Mesendoderm (in vitro differentiated cells): ENCODE measurements at regions not wholly inside any gene's neighbourhood (a gene's known extent, or its start where the extent isn't known, plus 50 kb on each side); places are given as distances from the start of the nearest gene placed in this dataset.

ENCODE experiments used
- DNase-seq: peaks from one replicate; pipeline ENCODE4 v3.0.0; 2013
- H2AK5ac ChIP-seq: 2 replicates; pipeline ENCODE4 v1.6.1; 2013; ENCODE audit warnings: low read length, inconsistent platforms
- H2BK120ac ChIP-seq: 2 replicates; pipeline ENCODE4 v1.6.1; 2013; ENCODE audit warnings: low read depth, mild to moderate bottlenecking, low read length, moderate library complexity, mixed read lengths
- H2BK15ac ChIP-seq: replicated peaks from 2 replicates; pipeline ENCODE4 v1.6.1; 2013; ENCODE audit warnings: low read depth, mild to moderate bottlenecking, moderate library complexity
- H2BK5ac ChIP-seq: 2 replicates; pipeline ENCODE4 v1.6.1; 2013; ENCODE audit warnings: low read length, inconsistent platforms
- H3K18ac ChIP-seq: 2 replicates; pipeline ENCODE4 v1.6.1; 2013; ENCODE audit warnings: mild to moderate bottlenecking, low read length, mixed read lengths
- H3K23ac ChIP-seq: one replicate; pipeline ENCODE4 v1.6.1; 2013; ENCODE audit warnings: low read length
- H3K27ac ChIP-seq: 2 replicates; pipeline ENCODE4 v1.5.1; 2013; ENCODE audit warnings: low read depth, mild to moderate bottlenecking, inconsistent platforms, low read length, moderate library complexity
- H3K27me3 ChIP-seq: 2 replicates; pipeline ENCODE4 v1.6.1; 2013; ENCODE audit warnings: low read length, control low read depth, mild to moderate bottlenecking, inconsistent platforms; ENCODE audit not compliant: insufficient read depth, poor library complexity
- H3K36me3 ChIP-seq: 2 replicates; pipeline ENCODE4 v1.6.1; 2013; ENCODE audit warnings: low read length, inconsistent platforms; ENCODE audit not compliant: control insufficient read depth, insufficient read depth
- H3K4ac ChIP-seq: one replicate; pipeline ENCODE4 v1.6.1; 2013; ENCODE audit warnings: low read depth, mild to moderate bottlenecking, low read length, moderate library complexity
- H3K4me1 ChIP-seq: 2 replicates; pipeline ENCODE4 v1.6.1; 2013; ENCODE audit warnings: low read depth, low read length, inconsistent platforms; ENCODE audit not compliant: control insufficient read depth
- H3K4me2 ChIP-seq: 2 replicates; pipeline ENCODE4 v1.6.1; 2013; ENCODE audit warnings: low read length
- H3K4me3 ChIP-seq: 2 replicates; pipeline ENCODE4 v1.5.1; 2013; ENCODE audit warnings: mild to moderate bottlenecking, low read length
- H3K56ac ChIP-seq: one replicate; pipeline ENCODE4 v1.6.1; 2013; ENCODE audit warnings: low read length
- H3K79me1 ChIP-seq: 2 replicates; pipeline ENCODE4 v1.6.1; 2013; ENCODE audit warnings: low read length, inconsistent platforms
- H3K79me2 ChIP-seq: 2 replicates; pipeline ENCODE4 v1.6.1; 2013; ENCODE audit warnings: mild to moderate bottlenecking, low read length; ENCODE audit not compliant: control insufficient read depth, insufficient read depth
- H3K9ac ChIP-seq: 2 replicates; pipeline ENCODE4 v1.6.1; 2013; ENCODE audit warnings: low read length, inconsistent platforms
- H4K5ac ChIP-seq: one replicate; pipeline ENCODE4 v1.6.1; 2013; ENCODE audit warnings: low read length
- H4K8ac ChIP-seq: one replicate; pipeline ENCODE4 v1.6.1; 2013; ENCODE audit warnings: low read depth, mild to moderate bottlenecking, control low read depth, low read length, moderate library complexity
- WGBS: extraction: QIAGEN DNeasy Blood & Tissue Kit; methylation state at CpG from one replicate; pipeline ENCODE4 v1.1.7; 2013; ENCODE audit warnings: low lambda C conversion rate, missing lambda C conversion rate; ENCODE audit not compliant: insufficient coverage; ENCODE audit errors: extremely low coverage; 5-methylcytosine and 5-hydroxymethylcytosine counted together

DNA sequence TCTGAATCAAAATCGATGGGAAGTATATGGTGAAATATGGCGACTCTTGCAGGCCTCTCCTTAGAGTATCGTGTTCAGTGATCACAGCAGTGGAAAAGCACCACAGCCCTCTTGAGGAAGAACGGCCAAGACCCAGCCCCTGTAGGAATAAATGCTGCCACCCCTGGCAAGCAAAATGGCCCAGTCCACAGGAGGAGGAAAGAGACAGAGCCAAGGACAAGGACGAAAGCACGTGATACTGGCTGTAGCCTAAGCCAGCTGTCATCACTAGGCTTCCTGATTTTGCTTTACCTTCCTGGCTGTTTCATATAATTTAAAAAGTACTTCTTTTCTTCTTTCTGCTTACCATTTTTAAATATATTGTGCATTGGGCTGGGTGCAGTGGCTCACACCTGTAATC, 395.0 kb upstream of the SHH start:
- no peak overlapping the region for H2AK5ac ChIP-seq
- H3K79me2 ChIP-seq = no peaks in the 10 kb centered on the region
- DNase-seq = no peak
- H2BK15ac ChIP-seq = no peak overlapping the region
- no peak overlapping the region for H3K56ac ChIP-seq
- H3K27ac ChIP-seq = no peak overlapping the region
- no peaks in the 10 kb centered on the region for H3K4me1 ChIP-seq
- no peak overlapping the region for H3K23ac ChIP-seq
- H4K8ac ChIP-seq = no peak overlapping the region
- H4K5ac ChIP-seq = no peak overlapping the region
- no peak overlapping the region for H2BK5ac ChIP-seq
- no peak overlapping the region for H3K4ac ChIP-seq
- H3K4me3 ChIP-seq = no peak overlapping the region
- no peak overlapping the region for H3K18ac ChIP-seq
- H3K27me3 ChIP-seq = no peaks in the 10 kb centered on the region
- no peak overlapping the region for H3K4me2 ChIP-seq
- WGBS = no CpG with 5 or more reads among the region's 6 CpGs
- no peak overlapping the region for H3K9ac ChIP-seq
- no peak overlapping the region for H2BK120ac ChIP-seq
- H3K79me1 ChIP-seq = no peaks in the 10 kb centered on the region
- no peaks in the 10 kb centered on the region for H3K36me3 ChIP-seq

- Histone ChIP-seq H3K4me3 (no peak overlapping the region), H3K4me2 (no peak overlapping the region), H2BK120ac (no peak overlapping the region), H2AK5ac (no peak overlapping the region), H3K56ac (no peak overlapping the region), H3K4ac (no peak overlapping the region), H3K4me1 (no peaks in the 10 kb centered on the region), H3K23ac (no peak overlapping the region), H3K27me3 (no peaks in the 10 kb centered on the region), H3K27ac (no peak overlapping the region), H3K79me1 (no peaks in the 10 kb centered on the region), H4K5ac (no peak overlapping the region), H3K79me2 (no peaks in the 10 kb centered on the region), H4K8ac (no peak overlapping the region), H3K18ac (no peak overlapping the region), H3K36me3 (no peaks in the 10 kb centered on the region), H3K9ac (no peak overlapping the region), H2BK15ac (no peak overlapping the region), H2BK5ac (no peak overlapping the region)
- no peak for DNase-seq
- WGBS = no CpG with 5 or more reads among the region's 8 CpGs
These were observed 393.9 kb upstream of the SHH start for GRCh38 chr7:156206174-156206573.

DNA sequence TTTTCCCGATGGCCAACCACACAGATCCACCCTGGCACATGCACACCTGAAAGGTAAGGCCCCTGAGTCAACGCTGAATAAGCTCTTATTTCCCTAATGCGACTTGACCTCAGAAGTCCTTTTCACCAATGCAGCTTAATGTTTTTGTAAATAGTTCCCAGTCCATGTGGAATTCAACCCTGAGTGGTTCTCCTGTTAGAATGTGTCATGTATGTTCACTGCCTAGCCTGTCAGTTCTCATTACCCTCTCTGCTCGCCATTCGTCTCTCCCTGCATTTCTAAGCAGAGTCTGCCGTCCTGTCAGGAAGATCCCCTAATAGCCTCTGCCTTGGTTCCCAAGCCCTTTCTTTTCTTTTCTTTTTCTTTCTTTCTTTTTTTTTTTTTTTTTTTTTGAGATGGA, 392.6 kb upstream of the SHH start:
- no CpG with 5 or more reads among the region's 6 CpGs for WGBS
- Histone ChIP-seq H4K5ac (no peak overlapping the region), H3K9ac (no peak overlapping the region), H3K4me1 (no peaks in the 10 kb centered on the region), H3K79me2 (no peaks in the 10 kb centered on the region), H3K79me1 (no peaks in the 10 kb centered on the region), H3K23ac (no peak overlapping the region), H3K4ac (no peak overlapping the region), H2BK15ac (no peak overlapping the region), H3K4me3 (no peak overlapping the region), H3K27ac (no peak overlapping the region), H2BK120ac (no peak overlapping the region), H2BK5ac (no peak overlapping the region), H3K27me3 (no peaks in the 10 kb centered on the region), H3K56ac (no peak overlapping the region), H2AK5ac (no peak overlapping the region), H3K4me2 (no peak overlapping the region), H3K36me3 (no peaks in the 10 kb centered on the region), H3K18ac (no peak overlapping the region), H4K8ac (no peak overlapping the region)
- DNase-seq = no peak

GRCh38 chr7:156203923-156204322, 391.7 kb upstream of the SHH start:
- Histone ChIP-seq H2BK15ac (no peak overlapping the region), H2BK5ac (no peak overlapping the region), H2BK120ac (no peak overlapping the region), H3K18ac (no peak overlapping the region), H3K79me2 (no peaks in the 10 kb centered on the region), H3K23ac (no peak overlapping the region), H3K27me3 (no peaks in the 10 kb centered on the region), H2AK5ac (no peak overlapping the region), H3K56ac (no peak overlapping the region), H3K4me3 (no peak overlapping the region), H3K4ac (no peak overlapping the region), H3K4me1 (no peaks in the 10 kb centered on the region), H3K9ac (no peak overlapping the region), H4K5ac (no peak overlapping the region), H3K4me2 (no peak overlapping the region), H3K36me3 (no peaks in the 10 kb centered on the region), H4K8ac (no peak overlapping the region), H3K27ac (no peak overlapping the region), H3K79me1 (no peaks in the 10 kb centered on the region)
- no peak for DNase-seq
- WGBS = no CpG with 5 or more reads among the region's 10 CpGs

GRCh38 chr7:156198277-156198676, 386.0 kb upstream of the SHH start:
- H3K4me3 ChIP-seq = no peak overlapping the region
- H3K4ac ChIP-seq = no peak overlapping the region
- no peaks in the 10 kb centered on the region for H3K4me1 ChIP-seq
- WGBS = no CpG with 5 or more reads among the region's 9 CpGs
- no peak for DNase-seq
- H3K18ac ChIP-seq = no peak overlapping the region
- H2BK120ac ChIP-seq = no peak overlapping the region
- H3K36me3 ChIP-seq = no peaks in the 10 kb centered on the region
- no peak overlapping the region for H3K23ac ChIP-seq
- H3K27ac ChIP-seq = no peak overlapping the region
- no peak overlapping the region for H2BK5ac ChIP-seq
- H3K79me2 ChIP-seq = no peaks in the 10 kb centered on the region
- no peak overlapping the region for H3K56ac ChIP-seq
- no peak overlapping the region for H4K8ac ChIP-seq
- H3K4me2 ChIP-seq = no peak overlapping the region
- H2BK15ac ChIP-seq = no peak overlapping the region
- no peaks in the 10 kb centered on the region for H3K27me3 ChIP-seq
- no peak overlapping the region for H4K5ac ChIP-seq
- H3K9ac ChIP-seq = no peak overlapping the region
- no peak overlapping the region for H2AK5ac ChIP-seq
- no peaks in the 10 kb centered on the region for H3K79me1 ChIP-seq

DNA sequence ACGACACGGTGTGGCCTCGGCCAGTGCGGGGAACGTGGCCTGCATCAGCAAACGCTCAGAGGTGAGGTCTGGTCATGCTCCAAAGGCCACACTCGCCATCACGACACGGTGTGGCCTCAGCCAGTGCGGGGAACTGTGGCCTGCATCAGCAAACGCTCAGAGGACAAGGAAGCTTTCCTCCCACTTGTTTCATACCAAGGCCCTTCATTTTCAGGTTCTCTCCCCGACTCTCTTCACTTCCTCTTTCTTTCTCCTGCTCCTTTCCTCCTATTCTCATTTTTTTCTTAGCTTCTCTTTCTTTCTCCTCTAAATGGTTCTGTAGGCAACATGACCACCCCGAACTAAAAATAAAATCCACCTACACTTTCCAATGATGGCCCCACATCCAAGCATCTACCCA, 384.4 kb upstream of the SHH start:
- no peak overlapping the region for H3K23ac ChIP-seq
- H3K18ac ChIP-seq = no peak overlapping the region
- H4K8ac ChIP-seq = no peak overlapping the region
- H3K79me2 ChIP-seq = no peaks in the 10 kb centered on the region
- H3K56ac ChIP-seq = no peak overlapping the region
- no peak for DNase-seq
- no peak overlapping the region for H4K5ac ChIP-seq
- no peak overlapping the region for H2BK120ac ChIP-seq
- no peaks in the 10 kb centered on the region for H3K36me3 ChIP-seq
- WGBS = no CpG with 5 or more reads among the region's 13 CpGs
- H3K27ac ChIP-seq = no peak overlapping the region
- no peak overlapping the region for H2BK15ac ChIP-seq
- no peak overlapping the region for H3K4ac ChIP-seq
- H3K9ac ChIP-seq = no peak overlapping the region
- H3K27me3 ChIP-seq = no peaks in the 10 kb centered on the region
- H2BK5ac ChIP-seq = no peak overlapping the region
- H3K79me1 ChIP-seq = no peaks in the 10 kb centered on the region
- H3K4me3 ChIP-seq = no peak overlapping the region
- no peaks in the 10 kb centered on the region for H3K4me1 ChIP-seq
- no peak overlapping the region for H2AK5ac ChIP-seq
- no peak overlapping the region for H3K4me2 ChIP-seq
